ENCODE measurements at regions not wholly inside any gene's neighbourhood (a gene's known extent, or its start where the extent isn't known, plus 50 kb on each side); places are given as distances from the start of the nearest gene placed in this dataset.

DNA sequence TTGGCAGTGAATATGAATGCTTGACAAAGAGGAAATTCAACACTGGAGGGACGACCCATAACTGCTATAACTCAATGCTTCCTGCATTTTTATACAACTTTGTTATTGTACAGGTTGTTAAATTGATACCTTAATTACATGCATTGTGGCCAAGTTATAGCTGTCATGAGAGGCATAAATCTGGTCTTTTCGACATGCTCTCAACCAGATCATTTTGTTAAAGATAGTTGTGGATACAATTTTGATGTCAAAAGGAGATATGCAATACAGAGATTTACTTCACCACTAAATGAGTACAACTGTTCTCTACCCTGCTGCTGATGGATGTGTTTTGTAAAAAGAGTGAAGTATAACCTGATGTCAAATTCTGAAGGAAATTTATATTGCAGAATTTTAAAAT lies 946.0 kb downstream of the GALC start:
- no peak for DNase-seq (ENCODE audit: low read depth)
- no peak overlapping the region for H3K4me3 ChIP-seq (ENCODE audit: control insufficient read depth, low read depth, low read length)
- TF ChIP-seq CTCF (conservative IDR thresholded peaks at IDR 0.05; ENCODE audit: control insufficient read depth, insufficient read depth, low read depth, low read length): no peak

DNA sequence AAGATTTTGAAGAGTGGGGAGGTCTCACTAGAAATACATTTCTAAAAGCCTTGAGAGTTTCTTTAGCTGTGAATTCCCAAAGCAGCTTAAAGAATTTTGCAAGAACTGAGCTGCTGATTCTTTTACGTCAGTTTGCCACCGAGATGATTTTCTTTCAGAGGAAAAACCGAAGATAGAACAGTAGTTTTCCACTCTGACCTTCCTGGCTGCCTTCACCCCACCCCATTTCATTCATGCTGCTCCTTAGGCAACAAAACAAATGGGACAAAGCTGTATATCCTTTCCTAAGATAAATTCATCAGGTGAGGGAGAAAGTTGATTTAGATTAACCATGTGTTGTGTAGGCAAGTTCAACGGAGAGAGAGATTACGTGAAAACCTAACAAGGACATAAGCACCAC lies 947.0 kb downstream of the GALC start:
- no peak for TF ChIP-seq CTCF (conservative IDR thresholded peaks at IDR 0.05; ENCODE audit: control insufficient read depth, insufficient read depth, low read depth, low read length)
- H3K4me3 ChIP-seq (ENCODE audit: control insufficient read depth, low read depth, low read length): no peak overlapping the region
- DNase-seq (ENCODE audit: low read depth): no peak

GRCh38 chr14:87045246-87045645 lies 947.7 kb downstream of the GALC start:
- no peak for TF ChIP-seq CTCF (conservative IDR thresholded peaks at IDR 0.05; ENCODE audit: control insufficient read depth, insufficient read depth, low read depth, low read length)
- DNase-seq (ENCODE audit: low read depth): peak; percentile 15
- no peak overlapping the region for H3K4me3 ChIP-seq (ENCODE audit: control insufficient read depth, low read depth, low read length)

GRCh38 chr14:87044807-87045206 lies 948.2 kb downstream of the GALC start:
- no peak for DNase-seq (ENCODE audit: low read depth)
- no peak overlapping the region for H3K4me3 ChIP-seq (ENCODE audit: control insufficient read depth, low read depth, low read length)
- TF ChIP-seq CTCF (conservative IDR thresholded peaks at IDR 0.05; ENCODE audit: control insufficient read depth, insufficient read depth, low read depth, low read length): no peak

- DNase-seq (ENCODE audit: low read depth): no peak
- H3K4me3 ChIP-seq (ENCODE audit: control insufficient read depth, low read depth, low read length): no peak overlapping the region
- TF ChIP-seq CTCF (conservative IDR thresholded peaks at IDR 0.05; ENCODE audit: control insufficient read depth, insufficient read depth, low read depth, low read length): no peak
Measured at GRCh38 chr14:87043667-87044200, 949.2 kb downstream of the GALC start.

GRCh38 chr14:87042354-87042753 lies 950.6 kb downstream of the GALC start:
- DNase-seq (ENCODE audit: low read depth): no peak
- no peak for TF ChIP-seq CTCF (conservative IDR thresholded peaks at IDR 0.05; ENCODE audit: control insufficient read depth, insufficient read depth, low read depth, low read length)
- no peak overlapping the region for H3K4me3 ChIP-seq (ENCODE audit: control insufficient read depth, low read depth, low read length)
